Brain microvascular endothelial cell (primary cell): ENCODE measurements at regions not wholly inside any gene's neighbourhood (a gene's known extent, or its start where the extent isn't known, plus 50 kb on each side); places are given as distances from the start of the nearest gene placed in this dataset.
A peak's percentile ranks its signal among the peaks of the same experiment; 100 is the strongest.

Experiments used
- DNase-seq: peaks from one replicate; pipeline ENCODE4 v3.0.0-alpha.2; 2020
- H3K27ac ChIP-seq: fragments of 250-450 bp; sonication (Bioruptor Pico); 2 replicates; pipeline ENCODE4 v1.5.1; 2020; ENCODE audit warnings: mild to moderate bottlenecking, moderate library complexity
- H3K27me3 ChIP-seq: fragments of 250-450 bp; sonication (Bioruptor Pico); replicated peaks from 2 replicates; pipeline ENCODE4 v1.5.1; 2020; ENCODE audit warnings: mild to moderate bottlenecking
- H3K36me3 ChIP-seq: fragments of 250-450 bp; sonication (Bioruptor Pico); replicated peaks from 2 replicates; pipeline ENCODE4 v1.5.1; 2020; ENCODE audit warnings: mild to moderate bottlenecking
- H3K4me3 ChIP-seq: 2 replicates; pipeline ENCODE4 v1.5.1; 2011; ENCODE audit warnings: low read depth, mild to moderate bottlenecking, control low read depth, low read length, moderate library complexity
- in situ Hi-C: cut with HindIII; loops from 2 replicates; pipeline ENCODE4 v1.10.0; 2017; ENCODE audit warnings: low sequenced_read_pairs, low pct_ligation_motif_present
- TF ChIP-seq, protein P1 (sequence below): IDR thresholded peaks from 2 replicates; pipeline ENCODE4 v1.5.1; 2011; ENCODE audit warnings: low read depth, mild to moderate bottlenecking, moderate library complexity, low read length, control low read depth, inconsistent platforms; ENCODE audit errors: missing control alignments

DNA sequence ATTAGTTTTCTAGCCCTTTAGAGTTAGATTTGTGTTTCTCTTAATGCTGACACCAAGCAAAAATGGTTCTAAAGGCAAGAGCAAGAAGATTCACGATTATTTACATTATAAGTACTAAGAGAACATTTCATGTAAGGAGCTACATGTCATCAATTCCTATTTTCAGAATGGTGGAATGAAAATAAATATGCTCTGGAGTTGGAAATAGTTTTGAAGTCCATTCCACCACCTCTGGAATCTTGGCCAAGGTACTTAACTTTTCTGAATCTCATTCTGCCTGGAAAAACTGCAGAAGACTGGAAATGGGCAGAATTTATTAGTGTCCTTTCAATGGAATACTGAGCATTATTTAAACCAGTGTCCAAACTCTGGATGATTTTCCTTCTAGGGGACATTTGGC is 125.1 kb upstream of the RAB11FIP2 start:
- no peaks in the 10 kb centered on the region for H3K27me3 ChIP-seq
- H3K36me3 ChIP-seq, result no peaks in the 10 kb centered on the region
- no peak overlapping the region for H3K27ac ChIP-seq
- H3K4me3 ChIP-seq, result no peak overlapping the region
- in situ Hi-C loops, result no loop called here
- DNase-seq, result no peak
- TF ChIP-seq, protein P1, sequence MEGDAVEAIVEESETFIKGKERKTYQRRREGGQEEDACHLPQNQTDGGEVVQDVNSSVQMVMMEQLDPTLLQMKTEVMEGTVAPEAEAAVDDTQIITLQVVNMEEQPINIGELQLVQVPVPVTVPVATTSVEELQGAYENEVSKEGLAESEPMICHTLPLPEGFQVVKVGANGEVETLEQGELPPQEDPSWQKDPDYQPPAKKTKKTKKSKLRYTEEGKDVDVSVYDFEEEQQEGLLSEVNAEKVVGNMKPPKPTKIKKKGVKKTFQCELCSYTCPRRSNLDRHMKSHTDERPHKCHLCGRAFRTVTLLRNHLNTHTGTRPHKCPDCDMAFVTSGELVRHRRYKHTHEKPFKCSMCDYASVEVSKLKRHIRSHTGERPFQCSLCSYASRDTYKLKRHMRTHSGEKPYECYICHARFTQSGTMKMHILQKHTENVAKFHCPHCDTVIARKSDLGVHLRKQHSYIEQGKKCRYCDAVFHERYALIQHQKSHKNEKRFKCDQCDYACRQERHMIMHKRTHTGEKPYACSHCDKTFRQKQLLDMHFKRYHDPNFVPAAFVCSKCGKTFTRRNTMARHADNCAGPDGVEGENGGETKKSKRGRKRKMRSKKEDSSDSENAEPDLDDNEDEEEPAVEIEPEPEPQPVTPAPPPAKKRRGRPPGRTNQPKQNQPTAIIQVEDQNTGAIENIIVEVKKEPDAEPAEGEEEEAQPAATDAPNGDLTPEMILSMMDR, result no peak

DNA sequence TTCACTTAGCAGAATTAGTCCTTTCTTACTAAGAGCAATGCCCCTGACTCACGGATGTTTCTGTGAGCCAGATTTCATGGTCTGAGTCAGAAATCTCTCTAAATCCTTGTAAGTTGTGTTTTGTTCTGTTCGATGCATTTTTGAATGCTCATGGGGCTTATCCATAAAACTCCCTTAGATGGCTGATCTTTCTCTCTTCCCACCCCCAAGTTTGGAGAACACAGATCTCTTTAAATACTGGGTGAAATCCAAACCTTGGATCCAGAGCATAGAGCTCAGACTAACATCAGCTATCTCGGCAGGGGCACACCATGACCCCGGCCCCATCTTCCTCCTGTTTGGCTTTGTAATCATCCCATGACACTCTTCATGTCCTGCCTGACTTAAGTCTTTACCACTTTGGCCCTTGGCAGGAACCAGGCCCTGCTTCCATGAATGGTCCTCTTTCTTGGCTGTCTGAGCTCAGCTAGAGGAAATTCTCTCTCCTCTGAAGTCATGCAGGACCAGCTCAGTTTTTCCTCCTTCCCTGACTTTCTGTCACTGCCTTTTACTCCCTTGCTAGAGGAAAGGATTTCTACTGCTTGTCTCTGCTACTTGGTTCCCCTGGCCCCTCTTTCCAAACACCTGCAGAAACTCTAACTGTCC is 120.4 kb upstream of the RAB11FIP2 start:
- TF ChIP-seq, protein P1, result no peak
- no peaks in the 10 kb centered on the region for H3K36me3 ChIP-seq
- no peak overlapping the region for H3K27ac ChIP-seq
- no peaks in the 10 kb centered on the region for H3K27me3 ChIP-seq
- in situ Hi-C loops, result no loop called here
- H3K4me3 ChIP-seq, result no peak overlapping the region
- no peak for DNase-seq

- no peak for DNase-seq
- Histone ChIP-seq H3K27ac (no peak overlapping the region), H3K27me3 (no peaks in the 10 kb centered on the region), H3K4me3 (no peak overlapping the region), H3K36me3 (no peaks in the 10 kb centered on the region)
- TF ChIP-seq, protein P1, result no peak
- in situ Hi-C loops, result no loop called here
Observed at GRCh38 chr10:118163217-118163616, 116.5 kb upstream of the RAB11FIP2 start.

- H3K27me3 ChIP-seq, result no peaks in the 10 kb centered on the region
- no peak for DNase-seq
- in situ Hi-C loops, result no loop called here
- no peak overlapping the region for H3K4me3 ChIP-seq
- H3K27ac ChIP-seq, result no peak overlapping the region
- TF ChIP-seq, protein P1, result no peak
- no peaks in the 10 kb centered on the region for H3K36me3 ChIP-seq
Observed at GRCh38 chr10:118161461-118162246, 114.9 kb upstream of the RAB11FIP2 start.

DNA sequence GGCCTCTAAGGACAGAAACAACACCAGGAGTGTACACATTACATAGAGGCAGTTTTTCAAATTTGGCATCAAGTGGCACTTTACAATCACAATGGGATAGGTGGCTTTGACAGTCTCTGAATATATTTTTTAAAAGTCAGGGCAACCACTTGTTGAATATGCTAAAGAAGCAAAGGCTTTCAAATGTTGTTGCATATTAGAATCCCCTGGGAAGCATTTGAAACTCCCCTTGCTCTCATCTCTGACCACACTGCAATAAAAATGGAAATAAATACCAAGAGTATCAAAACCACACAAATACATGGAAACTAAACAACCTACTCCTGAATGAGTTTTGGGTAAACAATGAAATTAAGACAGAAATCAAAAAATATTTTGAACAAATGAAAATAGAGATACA is 106.5 kb upstream of the RAB11FIP2 start:
- no peak overlapping the region for H3K4me3 ChIP-seq
- H3K27me3 ChIP-seq, result no peaks in the 10 kb centered on the region
- in situ Hi-C loops, result no loop called here
- H3K27ac ChIP-seq, result no peak overlapping the region
- H3K36me3 ChIP-seq, result no peaks in the 10 kb centered on the region
- TF ChIP-seq, protein P1, result no peak
- no peak for DNase-seq

- H3K4me3 ChIP-seq, result no peak overlapping the region
- H3K36me3 ChIP-seq, result no peaks in the 10 kb centered on the region
- TF ChIP-seq, protein P1, result no peak
- H3K27me3 ChIP-seq, result no peaks in the 10 kb centered on the region
- DNase-seq, result peak; percentile 3
- H3K27ac ChIP-seq, result no peak overlapping the region
- in situ Hi-C loops, result no loop called here
Observed at GRCh38 chr10:118151461-118151860, 104.7 kb upstream of the RAB11FIP2 start.
